ENCODE measurements at regions not wholly inside any gene's neighbourhood (a gene's known extent, or its start where the extent isn't known, plus 50 kb on each side); places are given as distances from the start of the nearest gene placed in this dataset.

DNA sequence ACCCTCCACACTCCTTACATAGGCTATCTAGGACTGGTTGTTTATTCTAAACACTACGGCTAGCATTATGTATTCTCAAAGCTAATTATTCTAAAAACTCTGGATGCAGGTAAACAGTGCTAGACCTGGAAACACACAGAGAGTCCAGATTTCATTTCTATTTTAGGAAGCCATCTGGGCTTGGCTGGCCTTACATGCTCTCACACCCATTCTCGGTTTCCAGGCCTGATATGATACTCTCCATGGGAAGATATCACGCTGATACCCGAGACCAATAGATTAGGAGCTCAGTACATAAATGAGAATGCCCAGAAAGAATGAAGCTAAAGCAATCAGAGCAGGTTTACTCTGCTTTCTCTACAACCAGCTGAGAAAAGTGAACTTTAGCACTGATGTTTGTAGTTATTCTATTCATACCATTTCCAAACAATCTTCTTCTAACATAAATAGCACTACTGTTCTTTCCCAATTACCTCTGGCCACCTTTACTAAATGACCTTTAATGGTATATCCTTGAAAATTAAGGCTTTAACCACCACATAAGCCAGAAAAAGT, 973.3 kb downstream of the PCDH18 start:
- FAIRE-seq (no peak), ATAC-seq (no peak), DNase-seq (no peak)
- Histone ChIP-seq H3K9me3 (no peaks in the 10 kb centered on the region), H3K27me3 (no peaks in the 10 kb centered on the region), H3K4me1 (no peaks in the 10 kb centered on the region), H3K36me3 (no peaks in the 10 kb centered on the region), H3K4me3 (no peak overlapping the region), H3K27ac (no peak overlapping the region)
- TF ChIP-seq, protein P1, sequence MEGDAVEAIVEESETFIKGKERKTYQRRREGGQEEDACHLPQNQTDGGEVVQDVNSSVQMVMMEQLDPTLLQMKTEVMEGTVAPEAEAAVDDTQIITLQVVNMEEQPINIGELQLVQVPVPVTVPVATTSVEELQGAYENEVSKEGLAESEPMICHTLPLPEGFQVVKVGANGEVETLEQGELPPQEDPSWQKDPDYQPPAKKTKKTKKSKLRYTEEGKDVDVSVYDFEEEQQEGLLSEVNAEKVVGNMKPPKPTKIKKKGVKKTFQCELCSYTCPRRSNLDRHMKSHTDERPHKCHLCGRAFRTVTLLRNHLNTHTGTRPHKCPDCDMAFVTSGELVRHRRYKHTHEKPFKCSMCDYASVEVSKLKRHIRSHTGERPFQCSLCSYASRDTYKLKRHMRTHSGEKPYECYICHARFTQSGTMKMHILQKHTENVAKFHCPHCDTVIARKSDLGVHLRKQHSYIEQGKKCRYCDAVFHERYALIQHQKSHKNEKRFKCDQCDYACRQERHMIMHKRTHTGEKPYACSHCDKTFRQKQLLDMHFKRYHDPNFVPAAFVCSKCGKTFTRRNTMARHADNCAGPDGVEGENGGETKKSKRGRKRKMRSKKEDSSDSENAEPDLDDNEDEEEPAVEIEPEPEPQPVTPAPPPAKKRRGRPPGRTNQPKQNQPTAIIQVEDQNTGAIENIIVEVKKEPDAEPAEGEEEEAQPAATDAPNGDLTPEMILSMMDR (IDR thresholded peaks at IDR 0.05): no peak
- intact Hi-C loops (cut with DNase I): no loop called here
- 45 to 52% methylated on average over 4 of the region's 4 CpGs for WGBS, 2 donors

DNA sequence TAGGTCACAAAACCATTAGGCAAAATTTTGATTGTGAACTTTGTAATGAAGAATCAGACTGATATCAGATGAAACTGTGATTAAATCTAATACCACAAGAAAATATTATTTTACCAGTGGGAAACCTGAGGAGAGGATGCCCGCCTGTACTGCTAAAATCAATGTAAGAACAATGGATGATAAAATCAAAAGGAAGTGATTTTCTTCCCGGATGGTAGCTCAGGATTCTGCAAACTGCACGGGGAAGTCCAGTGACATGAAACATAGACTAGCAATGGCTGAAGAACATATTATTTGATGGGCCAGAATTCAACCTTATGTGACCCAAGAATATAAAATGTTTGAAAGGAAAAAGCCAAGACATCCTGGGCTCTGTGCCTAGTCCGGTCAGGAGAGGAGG, 974.9 kb downstream of the PCDH18 start:
- TF ChIP-seq, protein P1 (IDR thresholded peaks at IDR 0.05): no peak
- no peak for DNase-seq
- Histone ChIP-seq H3K27me3 (no peaks in the 10 kb centered on the region), H3K36me3 (no peaks in the 10 kb centered on the region), H3K9me3 (no peaks in the 10 kb centered on the region), H3K27ac (no peak overlapping the region), H3K4me3 (no peak overlapping the region), H3K4me1 (no peaks in the 10 kb centered on the region)
- no peak for FAIRE-seq
- intact Hi-C loops (cut with DNase I): no loop called here
- ATAC-seq: no peak
- 53 to 68% methylated on average over 4 of the region's 4 CpGs for WGBS, 2 donors

GRCh38 chr4:136554033-136554432, 978.3 kb downstream of the PCDH18 start:
- no peaks in the 10 kb centered on the region for H3K9me3 ChIP-seq

DNA sequence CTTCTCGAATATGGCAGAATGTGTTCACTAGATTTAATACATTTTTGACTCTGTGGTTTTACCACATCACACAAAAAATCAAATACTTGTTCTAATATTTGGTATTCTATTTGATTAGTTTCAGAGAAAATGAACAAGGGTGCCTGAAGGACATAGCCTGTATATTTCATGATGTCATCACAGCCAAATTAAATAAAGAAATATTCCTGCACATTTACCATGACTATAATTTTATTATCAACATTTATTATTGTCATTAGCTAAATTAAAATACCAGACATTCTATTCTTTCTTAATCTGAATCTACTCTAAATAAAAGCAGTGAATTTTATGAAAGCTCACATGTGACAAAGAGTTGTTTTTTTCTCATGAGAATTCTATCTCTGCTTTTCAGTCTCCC, 980.5 kb downstream of the PCDH18 start:
- intact Hi-C loops (cut with DNase I): no loop called here
- no peak overlapping the region for H3K27ac ChIP-seq
- no peaks in the 10 kb centered on the region for H3K36me3 ChIP-seq
- H3K9me3 ChIP-seq: no peaks in the 10 kb centered on the region
- no peak for FAIRE-seq
- TF ChIP-seq, protein P1 (IDR thresholded peaks at IDR 0.05): no peak
- no peak for ATAC-seq
- H3K27me3 ChIP-seq: no peaks in the 10 kb centered on the region
- no peak for DNase-seq
- WGBS, 2 donors: 44 to 64% methylated on average over 1 of the region's 1 CpG
- no peaks in the 10 kb centered on the region for H3K4me1 ChIP-seq
- no peak overlapping the region for H3K4me3 ChIP-seq

More at GRCh38 chr4:136554033-136554432, 978.3 kb downstream of the PCDH18 start:
- H3K36me3 ChIP-seq: no peaks in the 10 kb centered on the region
- H3K4me3 ChIP-seq: no peak overlapping the region
- H3K4me1 ChIP-seq: no peaks in the 10 kb centered on the region
- TF ChIP-seq, protein P1 (IDR thresholded peaks at IDR 0.05): no peak
- FAIRE-seq: no peak
- H3K27ac ChIP-seq: no peak overlapping the region
- no peak for ATAC-seq
- intact Hi-C loops (cut with DNase I): no loop called here
- no peak for DNase-seq
- H3K27me3 ChIP-seq: no peaks in the 10 kb centered on the region

DNA sequence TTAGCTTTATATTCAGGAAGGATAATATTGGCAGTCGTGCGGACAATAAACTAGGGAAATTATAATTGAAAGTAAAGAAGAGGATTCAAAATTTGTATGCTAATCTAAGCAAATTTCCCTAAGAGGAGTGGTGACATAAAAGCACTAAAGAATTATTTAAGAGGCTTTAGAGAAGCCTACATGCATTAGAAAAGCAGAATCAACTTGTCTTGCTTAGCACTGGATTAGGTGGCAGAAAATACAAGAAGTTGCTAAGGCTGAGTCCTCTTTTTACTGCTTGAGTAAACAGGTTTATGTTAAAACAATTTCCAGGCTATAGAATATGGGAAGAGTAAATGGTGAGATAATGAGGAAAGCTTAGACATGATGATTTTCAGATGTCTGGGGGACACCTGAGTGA, 991.5 kb downstream of the PCDH18 start:
- intact Hi-C loops (cut with DNase I): no loop called here
- H3K36me3 ChIP-seq: no peaks in the 10 kb centered on the region
- no peak for DNase-seq
- TF ChIP-seq, protein P1 (IDR thresholded peaks at IDR 0.05): no peak
- no peak overlapping the region for H3K4me3 ChIP-seq
- no peaks in the 10 kb centered on the region for H3K9me3 ChIP-seq
- H3K4me1 ChIP-seq: no peaks in the 10 kb centered on the region
- no peak for ATAC-seq
- no peak overlapping the region for H3K27ac ChIP-seq
- FAIRE-seq: no peak
- WGBS, 2 donors: 71 to 75% methylated on average over 2 of the region's 2 CpGs
- peaks cover 0 to 4% (median 0%) of the 10 kb centered on the region in 4 donors for H3K27me3 ChIP-seq
